Liver (tissue), 3 donors: ENCODE measurements at regions not wholly inside any gene's neighbourhood (a gene's known extent, or its start where the extent isn't known, plus 50 kb on each side); places are given as distances from the start of the nearest gene placed in this dataset.

Experiments
- CTCF ChIP-seq: fragments of 150-350 bp; IDR thresholded peaks from 2 replicates; pipeline ENCODE4 v1.5.1; 2017; ENCODE audit warnings: improper control_type of control experiment, low read depth, low read length; ENCODE audit not compliant: missing input control
- EGR1 ChIP-seq, 2 donors: IDR thresholded peaks; 2 replicates each; pipeline ENCODE4 v1.6.1; 2016 to 2018; ENCODE audit warnings: antibody characterized with exemption in 2 of 2, low read depth in 2 of 2
- JUND ChIP-seq, 2 donors: IDR thresholded peaks; 2 replicates each; pipeline ENCODE4 v1.6.1; 2016; ENCODE audit warnings: antibody characterized with exemption in 2 of 2
- REST ChIP-seq: IDR thresholded peaks from 2 replicates; pipeline ENCODE4 v1.6.1; 2016; ENCODE audit warnings: antibody characterized with exemption, mild to moderate bottlenecking
- TAF1 ChIP-seq: conservative IDR thresholded peaks from 2 replicates; pipeline ENCODE4 v1.6.1; 2016; ENCODE audit warnings: antibody characterized with exemption, mild to moderate bottlenecking
- YY1 ChIP-seq: IDR thresholded peaks from 2 replicates; pipeline ENCODE4 v1.6.1; 2016; ENCODE audit warnings: antibody characterized with exemption, mild to moderate bottlenecking
- ZBTB33 ChIP-seq: IDR thresholded peaks from 2 replicates; pipeline ENCODE4 v1.6.1; 2016; ENCODE audit warnings: antibody characterized with exemption
- TF ChIP-seq, protein P1 (sequence below): IDR thresholded peaks from 2 replicates; pipeline ENCODE4 v1.6.1; 2016; ENCODE audit warnings: antibody characterized with exemption
- TF ChIP-seq, protein P2 (sequence below): IDR thresholded peaks from 2 replicates; pipeline ENCODE4 v1.6.1; 2016; ENCODE audit warnings: antibody characterized with exemption
- donor health status: healthy.
- donor health status: healthy.

GRCh38 chr4:128517096-128517738 is 229.6 kb upstream of the PGRMC2 start:
- TF ChIP-seq JUND (IDR thresholded peaks at IDR 0.05): no peak
- TF ChIP-seq CTCF: no peak
- TF ChIP-seq, protein P1, sequence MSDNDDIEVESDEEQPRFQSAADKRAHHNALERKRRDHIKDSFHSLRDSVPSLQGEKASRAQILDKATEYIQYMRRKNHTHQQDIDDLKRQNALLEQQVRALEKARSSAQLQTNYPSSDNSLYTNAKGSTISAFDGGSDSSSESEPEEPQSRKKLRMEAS: no peak
- TF ChIP-seq, protein P2, sequence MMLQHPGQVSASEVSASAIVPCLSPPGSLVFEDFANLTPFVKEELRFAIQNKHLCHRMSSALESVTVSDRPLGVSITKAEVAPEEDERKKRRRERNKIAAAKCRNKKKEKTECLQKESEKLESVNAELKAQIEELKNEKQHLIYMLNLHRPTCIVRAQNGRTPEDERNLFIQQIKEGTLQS: no peak
- no peak for TF ChIP-seq TAF1
- TF ChIP-seq YY1: no peak
- no peak for TF ChIP-seq ZBTB33
- TF ChIP-seq EGR1 (IDR thresholded peaks at IDR 0.05; ENCODE audit: low read depth in 2 of 2): no peak
- no peak for TF ChIP-seq REST
